GM12875 (cell line): ENCODE measurements at regions not wholly inside any gene's neighbourhood (a gene's known extent, or its start where the extent isn't known, plus 50 kb on each side); places are given as distances from the start of the nearest gene placed in this dataset.

Source experiments
- H3K4me3 ChIP-seq: one replicate; pipeline ENCODE4 v1.5.1; 2011; ENCODE audit warnings: low read depth, low read length, control low read depth
- CTCF ChIP-seq: IDR thresholded peaks from 2 replicates; pipeline ENCODE4 v1.5.1; 2011; ENCODE audit warnings: low read depth, mild to moderate bottlenecking, control low read depth, inconsistent platforms, low read length, moderate library complexity, borderline replicate concordance; ENCODE audit not compliant: insufficient read depth

GRCh38 chr1:221069178-221069903 is 190.1 kb downstream of the HLX start:
- no peak for TF ChIP-seq CTCF
- no peak overlapping the region for H3K4me3 ChIP-seq

- no peak overlapping the region for H3K4me3 ChIP-seq
- no peak for TF ChIP-seq CTCF
Observed at GRCh38 chr1:221069986-221070385, 190.7 kb downstream of the HLX start.

- no peak overlapping the region for H3K4me3 ChIP-seq
- no peak for TF ChIP-seq CTCF
Observed at GRCh38 chr1:221071777-221072176, 192.5 kb downstream of the HLX start.

GRCh38 chr1:221072214-221072613 is 193.0 kb downstream of the HLX start:
- no peak for TF ChIP-seq CTCF
- no peak overlapping the region for H3K4me3 ChIP-seq

- no peak for TF ChIP-seq CTCF
- no peak overlapping the region for H3K4me3 ChIP-seq
Observed at GRCh38 chr1:221074332-221074731, 195.1 kb downstream of the HLX start.

GRCh38 chr1:221075911-221076310 is 196.7 kb downstream of the HLX start:
- no peak for TF ChIP-seq CTCF
- H3K4me3 ChIP-seq: no peak overlapping the region

GRCh38 chr1:221076391-221076811 is 197.2 kb downstream of the HLX start:
- H3K4me3 ChIP-seq: no peak overlapping the region
- no peak for TF ChIP-seq CTCF
